ELF-1 (cell line): ENCODE measurements at regions not wholly inside any gene's neighbourhood (a gene's known extent, or its start where the extent isn't known, plus 50 kb on each side); places are given as distances from the start of the nearest gene placed in this dataset.
A peak's percentile ranks its signal among the peaks of the same experiment; 100 is the strongest.

Experiments
- DNase-seq: peaks from one replicate; pipeline ENCODE4 v3.0.0-alpha.2; 2016; ENCODE audit warnings: low read depth, low spot score

DNA sequence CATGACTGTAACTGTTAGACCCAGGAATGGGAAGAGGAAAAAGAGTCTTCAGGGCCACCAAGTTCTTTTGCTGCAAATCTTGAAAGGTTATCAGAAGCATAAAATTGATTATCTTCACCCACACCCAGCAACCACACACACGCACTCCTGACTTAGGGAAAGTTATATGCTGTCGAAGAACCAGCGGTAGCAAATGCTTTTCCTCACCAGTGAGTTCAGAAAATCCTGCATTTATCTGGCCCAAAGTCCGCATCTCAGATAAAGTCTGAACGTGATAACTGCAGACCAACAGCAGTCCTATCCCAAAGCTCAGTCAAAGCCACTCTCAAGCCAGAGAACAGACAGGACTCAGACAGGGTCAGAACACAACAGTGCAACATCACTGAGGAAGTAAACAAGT is 115.6 kb downstream of the IRS2 start:
- DNase-seq: no peak

- no peak for DNase-seq
These were observed 116.4 kb downstream of the IRS2 start for GRCh38 chr13:109669956-109670355.

- DNase-seq: peak; percentile 27
These were observed 117.2 kb downstream of the IRS2 start for GRCh38 chr13:109669234-109669612.

DNA sequence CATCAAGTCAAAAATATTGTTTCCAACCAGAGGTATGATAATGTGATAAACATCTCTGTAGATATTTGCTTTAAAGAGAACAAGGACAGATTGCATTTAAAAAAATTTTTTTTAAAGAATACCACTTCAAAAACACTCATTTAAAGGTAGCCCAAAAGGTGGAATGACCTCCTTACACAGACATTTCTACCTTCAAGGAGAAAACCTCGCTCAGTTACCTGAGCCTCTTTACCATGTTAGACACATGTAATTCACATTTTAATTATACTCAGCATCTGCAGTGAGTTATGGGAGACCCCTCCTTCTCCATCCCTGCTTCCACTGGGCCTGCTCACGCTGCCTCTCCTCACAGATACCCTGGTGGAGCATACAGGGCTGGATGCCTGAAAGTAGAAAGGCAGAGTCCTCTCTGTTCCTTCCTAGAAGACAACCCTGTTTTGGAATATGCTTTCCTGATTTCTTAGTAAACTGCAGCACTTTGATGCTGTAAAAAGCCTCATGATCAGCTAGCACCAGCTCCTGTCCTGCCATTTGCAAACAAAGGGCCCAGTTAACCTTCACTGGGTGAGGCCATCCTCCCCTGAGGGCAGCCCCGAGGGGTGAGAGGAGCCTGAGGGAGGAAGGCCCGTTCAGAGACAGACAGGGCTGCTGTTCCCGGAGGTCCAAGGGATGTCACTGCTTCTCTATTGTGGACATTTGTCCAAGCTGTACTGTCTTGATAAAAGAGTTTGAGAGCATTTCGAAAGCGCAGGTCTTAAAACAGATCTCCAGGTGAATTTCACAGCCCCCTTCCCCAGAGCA is 117.8 kb downstream of the IRS2 start:
- DNase-seq: peak; percentile 48

DNA sequence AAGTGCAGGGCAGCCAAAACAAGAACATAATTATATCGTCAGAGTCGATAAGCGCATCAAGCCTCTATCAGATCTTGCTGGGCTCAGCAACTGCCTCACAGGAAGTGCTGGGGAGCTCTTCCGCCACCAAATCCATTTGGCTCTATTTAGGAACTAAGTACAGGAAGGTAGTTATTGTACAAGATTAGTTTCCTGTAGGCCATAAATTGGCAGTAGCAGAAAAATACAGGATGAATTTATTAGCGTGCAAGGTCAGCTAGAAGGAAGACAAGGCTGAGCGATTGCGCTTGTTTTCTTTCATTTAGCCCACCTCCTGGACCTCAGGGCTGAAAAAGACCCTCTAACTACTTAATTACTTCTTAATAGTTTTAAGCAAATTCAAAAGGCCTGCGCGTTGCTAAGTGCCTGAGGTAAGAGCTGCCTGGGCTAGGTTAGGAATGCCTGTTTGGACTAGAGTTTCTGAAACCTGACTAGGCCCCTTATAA is 118.5 kb downstream of the IRS2 start:
- DNase-seq: peak; percentile 76

- DNase-seq: peak; percentile 19
These were observed 119.3 kb downstream of the IRS2 start for GRCh38 chr13:109667056-109667455.

GRCh38 chr13:109666656-109667055 is 119.7 kb downstream of the IRS2 start:
- no peak for DNase-seq

DNA sequence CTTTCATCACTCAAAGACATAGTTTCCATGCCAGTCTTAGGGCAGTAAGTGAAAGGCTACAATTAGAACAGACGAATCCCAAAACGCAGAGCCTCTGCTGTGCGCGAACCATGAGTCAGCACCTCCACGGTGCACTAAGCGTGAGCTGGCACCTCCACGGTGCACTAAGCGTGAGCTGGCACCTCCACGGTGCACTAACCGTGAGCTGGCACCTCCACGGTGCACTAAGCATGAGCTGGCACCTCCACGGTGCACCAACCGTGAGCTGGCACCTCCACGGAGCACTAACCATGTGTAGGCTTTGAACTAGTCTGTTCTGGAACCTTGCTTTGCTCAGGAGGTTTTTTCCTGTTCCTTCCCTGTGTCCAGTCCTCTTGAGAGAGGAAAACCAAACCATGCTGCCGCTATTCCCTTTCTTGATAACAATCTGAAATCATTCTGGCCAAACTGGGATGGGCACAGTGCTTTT is 120.6 kb downstream of the IRS2 start:
- no peak for DNase-seq

DNA sequence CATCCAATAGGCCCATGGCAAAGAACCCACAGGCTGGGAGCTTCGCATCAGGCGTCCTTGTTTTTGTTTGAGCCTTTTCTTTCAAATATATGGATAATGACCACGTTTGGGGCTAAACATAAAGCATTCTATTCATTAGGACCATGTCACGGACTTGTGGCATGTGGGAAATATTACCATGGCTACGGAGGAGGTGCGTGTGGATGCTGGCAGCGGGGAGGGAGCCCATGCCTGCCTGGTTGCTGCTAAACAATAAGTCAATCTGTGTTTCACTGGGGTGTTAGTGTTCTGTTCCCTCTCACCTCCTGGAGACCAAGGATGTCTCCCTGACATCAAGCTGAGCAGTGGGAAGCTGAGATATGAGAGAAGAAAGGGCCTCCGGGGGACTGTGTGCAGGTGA is 121.1 kb downstream of the IRS2 start:
- DNase-seq: no peak

DNA sequence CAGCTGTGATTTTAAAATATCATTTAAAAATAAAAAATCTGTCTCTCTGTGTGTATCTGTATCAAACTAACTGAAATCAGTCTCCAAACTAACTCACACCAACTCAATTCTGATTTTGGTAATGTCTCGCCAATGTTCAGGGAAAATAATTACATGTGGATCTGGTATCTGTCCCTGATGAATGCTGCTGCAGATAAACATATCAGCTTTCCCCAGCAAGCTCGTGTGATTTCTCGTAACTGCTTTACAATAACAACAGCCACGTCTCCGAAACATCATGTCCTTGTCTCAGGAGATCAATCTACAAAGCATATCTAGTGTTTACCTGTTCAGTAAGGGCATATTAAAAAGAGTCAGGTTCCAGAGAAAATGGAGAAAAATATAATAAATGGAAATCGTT is 129.0 kb downstream of the IRS2 start:
- DNase-seq: no peak

DNA sequence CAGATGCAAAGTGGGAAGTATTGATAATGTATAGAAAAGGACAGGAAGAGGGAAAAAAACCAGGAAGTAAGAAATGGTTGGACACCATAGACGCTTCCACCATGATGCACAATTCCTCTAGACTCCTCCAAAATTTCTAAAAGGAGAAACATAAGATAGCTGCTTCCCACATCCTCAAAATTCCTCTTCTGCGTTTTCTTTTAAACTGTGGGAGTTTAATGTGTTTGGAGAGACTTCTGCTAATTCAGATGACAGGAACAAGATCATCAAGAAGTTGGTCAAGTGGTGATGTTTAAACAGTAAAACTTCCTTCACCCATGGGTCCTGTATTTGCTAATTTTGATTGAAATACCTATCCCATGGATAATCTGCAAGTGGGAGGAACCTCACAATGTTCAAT is 130.2 kb downstream of the IRS2 start:
- DNase-seq: no peak

DNA sequence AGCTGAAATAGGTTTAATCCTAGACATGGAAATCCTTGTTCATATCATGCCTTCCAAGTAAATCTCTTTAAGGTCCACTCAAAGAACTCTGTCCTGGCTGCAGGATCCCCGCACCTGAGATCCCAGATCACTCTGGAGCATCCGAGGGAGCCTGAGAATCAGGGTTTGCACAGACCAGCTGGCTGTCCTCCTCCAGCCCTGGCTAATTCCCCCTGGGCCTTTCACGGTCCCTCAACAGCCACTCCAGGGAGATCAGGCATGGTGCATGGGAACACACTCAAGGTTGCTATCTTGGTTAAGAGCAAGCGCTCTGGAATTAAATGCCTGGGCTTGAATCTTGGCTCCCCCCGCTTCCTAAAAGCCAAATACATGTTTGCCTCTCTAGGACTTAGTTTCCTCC is 130.8 kb downstream of the IRS2 start:
- DNase-seq: no peak

DNA sequence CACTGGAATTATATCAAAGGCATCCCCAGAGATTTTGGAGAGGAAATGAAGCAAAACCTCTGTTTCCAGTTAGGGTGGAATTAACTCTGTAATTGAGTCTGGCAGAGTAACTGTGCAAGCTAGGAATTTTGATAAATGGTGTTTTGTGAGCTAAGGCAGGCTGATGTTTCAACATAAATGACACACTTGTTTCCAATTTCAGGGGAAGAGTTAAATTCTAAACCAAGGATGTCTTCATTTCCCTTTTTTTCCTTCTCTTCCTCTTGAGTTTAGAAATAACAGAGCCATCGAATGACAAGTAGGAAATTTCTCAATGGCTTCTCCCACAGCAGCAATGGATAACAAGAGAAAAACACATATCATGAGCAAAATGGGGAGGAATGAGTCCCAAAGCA is 131.2 kb downstream of the IRS2 start:
- DNase-seq: no peak

DNA sequence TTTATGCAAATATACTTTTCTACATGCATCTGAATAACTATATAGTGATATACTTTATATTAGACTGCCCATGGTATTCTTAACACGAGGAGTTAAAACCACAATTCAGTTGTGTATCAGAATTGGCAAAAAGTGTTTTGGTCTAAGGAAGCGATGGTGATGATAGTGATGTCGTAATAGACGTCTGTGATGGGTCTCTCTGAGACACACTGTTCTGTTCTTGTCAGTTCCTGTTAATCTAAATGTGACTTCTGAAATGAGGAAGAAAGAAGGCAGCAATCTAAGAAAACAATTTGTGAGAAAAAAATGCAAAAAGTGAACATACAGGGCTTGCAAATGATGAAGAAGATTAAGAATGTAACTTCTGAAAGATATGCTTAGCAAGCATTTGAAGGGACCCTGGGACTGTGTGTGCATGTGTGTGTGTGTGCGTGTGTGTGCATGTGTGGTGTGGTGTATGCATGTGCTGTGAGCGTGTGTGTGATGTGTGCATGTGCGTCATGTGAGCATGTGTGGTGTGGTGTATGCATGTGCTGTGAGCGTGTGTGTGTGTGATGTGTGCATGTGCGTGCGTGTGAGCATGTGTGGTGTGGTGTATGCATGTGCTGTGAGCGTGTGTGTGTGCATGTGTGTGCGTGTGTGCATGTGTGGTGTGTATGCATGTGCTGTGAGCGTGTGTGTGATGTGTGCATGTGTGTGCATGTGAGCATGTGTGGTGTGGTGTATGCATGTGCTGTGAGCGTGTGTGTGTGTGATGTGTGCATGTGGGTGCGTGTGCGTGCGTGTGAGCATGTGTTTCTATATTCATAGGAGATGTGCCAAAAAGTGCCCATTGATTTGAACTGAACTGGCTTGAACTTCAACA is 131.8 kb downstream of the IRS2 start:
- no peak for DNase-seq

DNA sequence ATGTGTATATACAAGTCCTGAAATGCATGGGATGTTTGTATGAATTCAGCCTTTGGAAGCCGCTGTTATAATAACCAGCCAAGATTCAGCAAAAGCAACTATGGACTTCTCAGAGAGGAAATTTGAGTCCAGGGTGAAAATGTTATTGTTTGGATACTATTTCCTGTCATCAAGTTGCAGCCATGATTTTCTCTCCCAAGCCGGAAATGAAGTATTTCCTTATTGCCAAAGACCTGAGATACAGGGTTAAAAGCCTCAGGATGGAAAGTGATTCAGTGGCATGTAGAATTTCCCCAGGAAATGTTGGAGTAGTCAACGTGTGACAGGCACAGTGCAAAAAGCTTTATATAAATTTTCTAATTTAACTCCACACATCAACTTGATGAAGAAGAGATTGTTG is 133.9 kb downstream of the IRS2 start:
- DNase-seq: no peak

DNA sequence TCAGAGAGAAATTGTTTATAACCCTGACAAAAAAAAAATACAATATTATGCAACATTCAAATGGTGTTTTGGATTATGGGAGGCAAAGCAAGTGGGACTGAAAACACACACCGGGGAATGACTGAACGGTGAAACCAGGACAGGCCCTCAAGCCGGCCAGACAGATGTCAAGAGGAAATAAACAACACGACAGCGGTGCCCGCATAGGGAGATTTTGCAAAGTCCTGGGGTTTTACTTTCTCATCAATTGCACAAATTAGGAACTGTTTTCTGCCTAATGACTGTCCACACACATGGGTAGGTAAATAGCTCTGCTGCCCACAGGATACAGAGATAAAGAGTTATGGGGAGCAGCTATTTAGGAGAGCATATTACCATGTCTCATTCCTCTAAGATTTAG is 134.5 kb downstream of the IRS2 start:
- DNase-seq: no peak

- no peak for DNase-seq
These were observed 135.1 kb downstream of the IRS2 start for GRCh38 chr13:109651311-109651710.

- no peak for DNase-seq
These were observed 135.5 kb downstream of the IRS2 start for GRCh38 chr13:109650861-109651260.

- no peak for DNase-seq
These were observed 136.7 kb downstream of the IRS2 start for GRCh38 chr13:109649713-109650112.

DNA sequence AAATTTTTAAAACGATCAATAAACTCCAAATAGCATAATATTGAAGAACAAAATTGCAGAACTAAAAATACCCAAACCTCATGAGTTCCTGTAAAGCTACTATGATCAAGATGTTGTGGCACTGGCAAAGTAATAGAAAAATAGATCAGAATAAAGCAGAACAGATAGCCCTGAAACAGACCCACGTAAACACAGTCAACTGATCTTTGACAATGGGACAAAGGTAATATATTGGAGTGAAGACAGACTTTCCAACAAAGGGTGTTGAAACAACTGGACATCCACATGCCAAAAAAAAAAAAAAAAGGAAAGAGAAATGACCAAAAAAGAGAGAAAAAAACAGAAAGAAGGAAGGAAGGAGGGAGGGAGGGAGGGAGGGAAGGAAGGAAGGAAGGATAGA is 138.7 kb downstream of the IRS2 start:
- DNase-seq: no peak

- peak; percentile 46 for DNase-seq
These were observed 139.3 kb downstream of the IRS2 start for GRCh38 chr13:109647053-109647452.

DNA sequence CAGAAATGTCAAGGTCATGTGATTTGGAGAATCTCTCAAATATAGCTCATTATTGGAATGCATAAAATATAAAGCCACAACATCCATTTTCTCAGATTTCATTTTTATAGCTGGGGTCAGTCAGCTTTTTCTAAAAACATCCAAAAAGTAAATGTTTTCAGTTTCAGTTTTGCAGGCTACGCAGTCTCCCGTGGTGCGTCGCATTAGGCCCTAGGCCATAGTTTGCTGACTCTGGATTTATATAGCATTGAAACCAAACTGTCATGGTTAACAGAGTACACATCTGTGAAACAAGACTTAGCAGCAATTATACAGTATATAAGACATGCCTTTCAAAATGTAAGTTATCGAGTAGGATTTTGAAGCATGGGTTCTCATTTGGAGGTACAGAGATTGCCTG is 140.0 kb downstream of the IRS2 start:
- DNase-seq: no peak

- DNase-seq: no peak
These were observed 140.6 kb downstream of the IRS2 start for GRCh38 chr13:109645831-109646230.
